RWPE1 (cell line): ENCODE measurements at regions not wholly inside any gene's neighbourhood (a gene's known extent, or its start where the extent isn't known, plus 50 kb on each side); places are given as distances from the start of the nearest gene placed in this dataset.

Source experiments
- CTCF ChIA-PET: fragments of 350-600 bp; sonication (Branson Sonifier 250); formaldehyde crosslinking; extraction: SDS; loops from one replicate; lab custom pipeline; 2021; lab: Yijun Ruan, JAX
- POLR2A ChIA-PET: fragments of 400-600 bp; formaldehyde crosslinking; extraction: SDS; loops from one replicate; lab custom pipeline; 2020; ENCODE audit warnings: antibody characterized with exemption; ENCODE audit not compliant: low non-redundant PET; lab: Yijun Ruan, JAX
- DNase-seq: peaks from one replicate; pipeline ENCODE4 v3.0.0; 2012; ENCODE audit warnings: low spot score
- H3K27ac ChIP-seq: fragments of 450-650 bp; 2 replicates; pipeline ENCODE4 v1.5.1; 2017
- TF ChIP-seq, protein P1 (sequence below): fragments of 450-650 bp; conservative IDR thresholded peaks from 2 replicates; pipeline ENCODE4 v1.5.1; 2017; ENCODE audit warnings: low read depth, mild to moderate bottlenecking

DNA sequence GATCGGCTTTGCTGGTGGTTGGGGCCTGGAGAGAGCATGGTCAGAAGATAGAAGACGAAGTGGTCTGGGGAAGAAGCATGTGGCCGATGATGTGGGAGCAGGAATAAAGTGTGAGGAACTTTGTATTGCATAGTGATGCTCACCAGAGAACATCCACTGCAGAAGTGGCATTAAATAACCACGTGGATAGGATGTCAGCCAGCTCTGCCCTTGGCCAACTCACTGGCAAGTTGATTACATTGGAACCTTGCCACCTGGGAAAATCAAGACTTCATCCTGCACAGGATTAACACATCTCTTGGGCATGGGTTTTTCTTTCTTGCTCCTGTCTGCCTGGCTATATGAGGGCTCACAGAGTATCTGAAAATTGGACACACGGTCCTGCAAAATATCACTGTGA, 217.4 kb downstream of the DMRT2 start:
- TF ChIP-seq, protein P1, sequence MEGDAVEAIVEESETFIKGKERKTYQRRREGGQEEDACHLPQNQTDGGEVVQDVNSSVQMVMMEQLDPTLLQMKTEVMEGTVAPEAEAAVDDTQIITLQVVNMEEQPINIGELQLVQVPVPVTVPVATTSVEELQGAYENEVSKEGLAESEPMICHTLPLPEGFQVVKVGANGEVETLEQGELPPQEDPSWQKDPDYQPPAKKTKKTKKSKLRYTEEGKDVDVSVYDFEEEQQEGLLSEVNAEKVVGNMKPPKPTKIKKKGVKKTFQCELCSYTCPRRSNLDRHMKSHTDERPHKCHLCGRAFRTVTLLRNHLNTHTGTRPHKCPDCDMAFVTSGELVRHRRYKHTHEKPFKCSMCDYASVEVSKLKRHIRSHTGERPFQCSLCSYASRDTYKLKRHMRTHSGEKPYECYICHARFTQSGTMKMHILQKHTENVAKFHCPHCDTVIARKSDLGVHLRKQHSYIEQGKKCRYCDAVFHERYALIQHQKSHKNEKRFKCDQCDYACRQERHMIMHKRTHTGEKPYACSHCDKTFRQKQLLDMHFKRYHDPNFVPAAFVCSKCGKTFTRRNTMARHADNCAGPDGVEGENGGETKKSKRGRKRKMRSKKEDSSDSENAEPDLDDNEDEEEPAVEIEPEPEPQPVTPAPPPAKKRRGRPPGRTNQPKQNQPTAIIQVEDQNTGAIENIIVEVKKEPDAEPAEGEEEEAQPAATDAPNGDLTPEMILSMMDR: no peak
- H3K27ac ChIP-seq: no peak overlapping the region
- CTCF ChIA-PET: no interaction called here
- POLR2A ChIA-PET: no interaction called here
- DNase-seq: no peak

DNA sequence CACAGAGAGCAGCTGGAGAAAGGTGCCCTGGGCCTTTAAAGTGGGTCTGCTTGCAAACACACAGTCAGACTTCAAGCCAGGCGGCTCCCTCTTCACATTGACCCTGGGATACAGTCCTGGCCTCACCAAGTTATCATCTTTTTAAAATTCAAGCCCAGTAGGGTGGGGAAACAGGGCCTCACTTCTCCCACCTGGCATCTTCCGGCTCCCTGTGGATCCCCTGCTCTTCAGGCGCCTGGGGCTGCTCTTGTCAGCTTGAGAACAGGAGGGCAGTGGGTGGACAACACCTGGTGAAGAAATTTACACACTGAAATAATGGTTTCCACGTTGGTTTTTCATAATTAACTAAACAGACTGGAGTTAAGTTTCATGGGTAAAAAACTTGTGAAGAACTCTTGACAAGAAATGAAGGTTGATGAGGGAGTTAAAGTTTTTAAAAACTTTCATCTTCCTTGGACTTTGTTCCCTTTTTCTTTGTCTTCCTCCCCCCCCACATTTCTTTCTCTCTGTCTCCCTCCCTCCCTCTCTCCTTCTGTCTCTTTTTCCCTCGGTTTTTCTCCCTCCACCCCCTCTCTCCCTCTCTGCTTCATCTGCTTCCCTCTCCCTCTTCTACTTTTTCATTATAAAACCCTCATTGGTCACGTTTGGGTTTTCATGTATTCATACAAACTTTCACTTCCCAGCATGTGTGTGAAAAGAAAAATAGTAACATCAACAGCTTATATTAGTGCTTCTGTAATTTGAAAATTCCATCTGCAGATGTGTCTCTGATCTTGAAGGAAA, 219.6 kb downstream of the DMRT2 start:
- ChIA-PET CTCF (no interaction called here), POLR2A (no interaction called here)
- TF ChIP-seq, protein P1: no peak
- no peak overlapping the region for H3K27ac ChIP-seq
- no peak for DNase-seq

DNA sequence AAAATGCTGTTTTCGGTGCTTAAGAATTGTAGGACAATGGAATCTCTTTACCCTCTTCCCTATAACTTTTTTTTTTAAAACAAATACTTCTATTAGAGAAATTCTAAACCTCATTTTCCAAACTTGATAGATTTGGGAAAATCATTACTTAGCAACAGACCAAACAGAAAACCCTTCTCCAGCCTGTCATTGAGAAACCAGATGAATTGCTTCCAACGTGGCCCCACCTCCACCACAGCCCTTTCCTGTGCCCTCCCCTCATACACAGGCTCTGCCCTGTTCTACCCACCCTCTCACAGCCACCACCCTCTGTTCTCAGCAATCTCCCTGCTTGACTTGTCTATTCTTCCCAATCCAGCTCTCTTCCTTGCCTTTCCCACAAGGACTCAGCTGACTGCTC, 221.2 kb downstream of the DMRT2 start:
- POLR2A ChIA-PET: no interaction called here
- CTCF ChIA-PET: no interaction called here
- H3K27ac ChIP-seq: no peak overlapping the region
- TF ChIP-seq, protein P1: no peak
- DNase-seq: no peak

DNA sequence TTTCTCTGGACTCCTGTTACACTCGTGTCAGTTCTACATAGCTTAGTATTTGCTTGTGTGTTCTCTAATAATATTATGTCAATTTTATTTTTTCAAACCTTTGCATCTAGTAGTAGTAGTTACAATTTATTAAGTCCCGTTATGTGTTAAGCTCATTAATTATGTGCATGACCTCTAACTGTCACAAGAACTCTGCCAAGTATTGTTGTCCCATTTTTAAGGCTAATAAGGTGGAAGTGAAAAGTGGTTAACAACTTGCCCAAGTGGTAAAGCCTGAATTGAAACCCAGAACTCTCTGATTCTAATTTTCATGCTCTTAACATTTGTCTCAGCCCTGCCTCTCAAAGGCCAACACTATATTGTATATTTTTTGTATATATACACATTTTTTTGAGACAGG, 221.6 kb downstream of the DMRT2 start:
- ChIA-PET POLR2A (no interaction called here), CTCF (no interaction called here)
- no peak overlapping the region for H3K27ac ChIP-seq
- DNase-seq: no peak
- TF ChIP-seq, protein P1: no peak

DNA sequence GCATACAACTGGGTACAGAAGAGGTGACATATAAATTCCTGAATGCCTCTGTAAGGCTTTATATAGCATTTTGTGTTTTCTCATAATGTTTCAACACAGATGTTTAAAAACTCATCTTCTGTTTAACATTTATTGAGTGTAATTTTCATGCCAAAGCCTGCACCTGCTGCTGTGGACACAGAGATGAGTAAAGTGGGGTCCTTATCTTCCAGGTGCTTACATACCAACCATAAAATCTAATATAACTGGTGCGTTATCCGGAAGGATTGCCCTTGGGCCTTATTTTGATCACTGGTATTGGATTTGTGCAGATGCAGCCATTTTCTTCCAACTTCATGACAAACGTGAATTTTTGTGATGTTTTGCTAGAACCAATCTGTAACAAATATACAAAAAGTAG, 222.3 kb downstream of the DMRT2 start:
- TF ChIP-seq, protein P1: no peak

DNA sequence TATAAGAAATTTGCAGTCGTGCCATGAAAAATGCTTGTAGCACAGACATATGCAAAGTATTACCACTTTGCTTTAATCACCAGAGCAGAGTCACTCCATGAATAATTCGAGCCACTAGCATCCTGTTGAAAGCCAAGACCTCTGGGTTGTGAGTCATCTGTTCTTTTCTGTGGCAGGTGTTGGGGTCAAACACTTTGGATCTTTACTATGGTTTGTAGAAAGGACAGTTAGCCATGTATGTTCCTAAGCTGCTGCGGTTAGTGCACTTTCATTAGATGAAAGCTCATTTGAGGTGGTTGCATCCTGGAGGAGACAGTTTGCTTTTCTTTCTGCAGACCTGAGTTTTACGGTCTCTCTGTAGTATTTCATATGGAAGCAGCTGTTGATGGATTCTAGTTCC, 223.7 kb downstream of the DMRT2 start:
- DNase-seq: no peak
- TF ChIP-seq, protein P1: no peak
- no peak overlapping the region for H3K27ac ChIP-seq
- CTCF ChIA-PET: no interaction called here
- POLR2A ChIA-PET: no interaction called here

More for the DNA sequence above, 222.3 kb downstream of the DMRT2 start:
- ChIA-PET CTCF (no interaction called here), POLR2A (no interaction called here)
- no peak for DNase-seq
- no peak overlapping the region for H3K27ac ChIP-seq
